ENCODE measurements at regions not wholly inside any gene's neighbourhood (a gene's known extent, or its start where the extent isn't known, plus 50 kb on each side); places are given as distances from the start of the nearest gene placed in this dataset.

- no peaks in the 10 kb centered on the region for H3K79me2 ChIP-seq (ENCODE audit: insufficient read depth, low read depth)
- no peak overlapping the region for H3K4me3 ChIP-seq (IDR thresholded peaks at IDR 0.05; ENCODE audit: insufficient read depth, low read depth, low read length)
- no peak overlapping the region for H3K27ac ChIP-seq
- H3K9ac ChIP-seq, result no peak overlapping the region
- TF ChIP-seq, protein P1, sequence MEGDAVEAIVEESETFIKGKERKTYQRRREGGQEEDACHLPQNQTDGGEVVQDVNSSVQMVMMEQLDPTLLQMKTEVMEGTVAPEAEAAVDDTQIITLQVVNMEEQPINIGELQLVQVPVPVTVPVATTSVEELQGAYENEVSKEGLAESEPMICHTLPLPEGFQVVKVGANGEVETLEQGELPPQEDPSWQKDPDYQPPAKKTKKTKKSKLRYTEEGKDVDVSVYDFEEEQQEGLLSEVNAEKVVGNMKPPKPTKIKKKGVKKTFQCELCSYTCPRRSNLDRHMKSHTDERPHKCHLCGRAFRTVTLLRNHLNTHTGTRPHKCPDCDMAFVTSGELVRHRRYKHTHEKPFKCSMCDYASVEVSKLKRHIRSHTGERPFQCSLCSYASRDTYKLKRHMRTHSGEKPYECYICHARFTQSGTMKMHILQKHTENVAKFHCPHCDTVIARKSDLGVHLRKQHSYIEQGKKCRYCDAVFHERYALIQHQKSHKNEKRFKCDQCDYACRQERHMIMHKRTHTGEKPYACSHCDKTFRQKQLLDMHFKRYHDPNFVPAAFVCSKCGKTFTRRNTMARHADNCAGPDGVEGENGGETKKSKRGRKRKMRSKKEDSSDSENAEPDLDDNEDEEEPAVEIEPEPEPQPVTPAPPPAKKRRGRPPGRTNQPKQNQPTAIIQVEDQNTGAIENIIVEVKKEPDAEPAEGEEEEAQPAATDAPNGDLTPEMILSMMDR (conservative IDR thresholded peaks at IDR 0.05; ENCODE audit: low read depth, low read length), result no peak
- H3K4me1 ChIP-seq (ENCODE audit: low read depth, poor library complexity, severe bottlenecking), result no peaks in the 10 kb centered on the region
- no peak overlapping the region for H3K4me2 ChIP-seq
- H2AFZ ChIP-seq (ENCODE audit: low read depth), result no peak overlapping the region
- no peaks in the 10 kb centered on the region for H3K36me3 ChIP-seq (ENCODE audit: insufficient read depth)
- no peaks in the 10 kb centered on the region for H4K20me1 ChIP-seq (ENCODE audit: insufficient read depth)
- no peaks in the 10 kb centered on the region for H3K27me3 ChIP-seq (ENCODE audit: insufficient read depth, low read depth)
Observed at GRCh38 chr3:191884132-191884531, 423.2 kb downstream of the PYDC2 start.

DNA sequence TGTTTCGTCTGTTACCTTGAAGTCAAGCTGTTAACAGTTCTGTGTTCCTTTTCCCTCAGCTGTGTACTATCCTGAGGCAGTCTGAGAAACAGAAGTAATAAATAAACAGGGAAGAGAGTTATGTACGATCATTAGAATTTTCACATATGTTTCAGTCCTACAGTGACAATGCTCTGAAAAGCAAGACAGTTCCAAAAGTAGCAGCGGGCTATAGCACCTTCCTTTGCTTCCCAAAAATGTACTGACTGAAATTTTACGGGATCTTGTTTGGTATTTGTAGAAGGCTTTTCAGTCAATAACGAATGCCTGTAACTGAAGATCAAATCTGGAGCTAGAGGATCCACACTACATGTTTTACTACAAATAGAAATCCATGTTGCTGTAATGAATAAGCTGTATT lies 428.1 kb downstream of the PYDC2 start:
- Histone ChIP-seq H3K4me2 (no peak overlapping the region), H3K36me3 (ENCODE audit: insufficient read depth) (no peaks in the 10 kb centered on the region), H3K27me3 (ENCODE audit: insufficient read depth, low read depth) (no peaks in the 10 kb centered on the region), H3K4me3 (IDR thresholded peaks at IDR 0.05; ENCODE audit: insufficient read depth, low read depth, low read length) (no peak overlapping the region), H3K4me1 (ENCODE audit: low read depth, poor library complexity, severe bottlenecking) (no peaks in the 10 kb centered on the region), H3K79me2 (ENCODE audit: insufficient read depth, low read depth) (no peaks in the 10 kb centered on the region), H4K20me1 (ENCODE audit: insufficient read depth) (no peaks in the 10 kb centered on the region), H3K27ac (no peak overlapping the region), H2AFZ (ENCODE audit: low read depth) (no peak overlapping the region), H3K9ac (no peak overlapping the region)
- TF ChIP-seq, protein P1 (conservative IDR thresholded peaks at IDR 0.05; ENCODE audit: low read depth, low read length), result no peak

GRCh38 chr3:191889756-191890155 lies 428.8 kb downstream of the PYDC2 start:
- Histone ChIP-seq H3K27me3 (ENCODE audit: insufficient read depth, low read depth) (no peaks in the 10 kb centered on the region), H3K9ac (no peak overlapping the region), H3K4me1 (ENCODE audit: low read depth, poor library complexity, severe bottlenecking) (no peaks in the 10 kb centered on the region), H3K79me2 (ENCODE audit: insufficient read depth, low read depth) (no peaks in the 10 kb centered on the region), H3K27ac (no peak overlapping the region), H3K4me3 (IDR thresholded peaks at IDR 0.05; ENCODE audit: insufficient read depth, low read depth, low read length) (no peak overlapping the region), H3K36me3 (ENCODE audit: insufficient read depth) (no peaks in the 10 kb centered on the region), H3K4me2 (no peak overlapping the region), H2AFZ (ENCODE audit: low read depth) (no peak overlapping the region), H4K20me1 (ENCODE audit: insufficient read depth) (no peaks in the 10 kb centered on the region)
- TF ChIP-seq, protein P1 (conservative IDR thresholded peaks at IDR 0.05; ENCODE audit: low read depth, low read length), result no peak

GRCh38 chr3:191894406-191894805 lies 433.4 kb downstream of the PYDC2 start:
- H3K27ac ChIP-seq, result no peak overlapping the region
- TF ChIP-seq, protein P1 (conservative IDR thresholded peaks at IDR 0.05; ENCODE audit: low read depth, low read length), result no peak
- no peak overlapping the region for H3K4me2 ChIP-seq
- H2AFZ ChIP-seq (ENCODE audit: low read depth), result no peak overlapping the region
- no peaks in the 10 kb centered on the region for H4K20me1 ChIP-seq (ENCODE audit: insufficient read depth)
- H3K79me2 ChIP-seq (ENCODE audit: insufficient read depth, low read depth), result no peaks in the 10 kb centered on the region
- H3K27me3 ChIP-seq (ENCODE audit: insufficient read depth, low read depth), result no peaks in the 10 kb centered on the region
- H3K4me3 ChIP-seq (IDR thresholded peaks at IDR 0.05; ENCODE audit: insufficient read depth, low read depth, low read length), result no peak overlapping the region
- no peaks in the 10 kb centered on the region for H3K36me3 ChIP-seq (ENCODE audit: insufficient read depth)
- no peaks in the 10 kb centered on the region for H3K4me1 ChIP-seq (ENCODE audit: low read depth, poor library complexity, severe bottlenecking)
- H3K9ac ChIP-seq, result no peak overlapping the region
